Inflammatory macrophage treated with lipopolysaccharide for 4 hours (primary cell): ENCODE measurements at regions not wholly inside any gene's neighbourhood (a gene's known extent, or its start where the extent isn't known, plus 50 kb on each side); places are given as distances from the start of the nearest gene placed in this dataset.
"Not testable (repeated sequence)": the region's sequence is repeated elsewhere in the genome, so short reads cannot be mapped to it uniquely, and the experiment has no call there.

Source experiments
- DNase-seq: peaks from one replicate; pipeline ENCODE4 v3.0.0-alpha.2; 2020

DNA sequence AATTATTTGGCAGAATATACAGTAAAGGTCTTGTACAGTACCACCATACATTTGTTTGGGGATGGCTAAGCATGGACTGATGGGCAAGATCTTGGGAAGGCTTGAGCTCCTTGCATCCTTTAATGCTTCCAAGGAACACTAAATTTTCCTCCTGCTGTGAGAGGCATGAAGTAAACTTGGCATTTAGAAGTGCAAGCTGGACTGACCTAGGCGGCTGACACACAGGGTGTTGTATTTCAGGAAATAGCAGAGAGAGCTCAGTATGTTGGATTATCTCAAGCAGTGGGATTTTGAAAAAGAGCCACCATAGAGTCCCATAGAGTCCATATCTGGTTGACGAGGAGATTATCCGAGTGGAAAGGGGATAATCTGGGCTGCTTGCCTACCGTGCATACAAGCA lies 2137.1 kb downstream of the TP53TG3F start:
- DNase-seq = no peak

DNA sequence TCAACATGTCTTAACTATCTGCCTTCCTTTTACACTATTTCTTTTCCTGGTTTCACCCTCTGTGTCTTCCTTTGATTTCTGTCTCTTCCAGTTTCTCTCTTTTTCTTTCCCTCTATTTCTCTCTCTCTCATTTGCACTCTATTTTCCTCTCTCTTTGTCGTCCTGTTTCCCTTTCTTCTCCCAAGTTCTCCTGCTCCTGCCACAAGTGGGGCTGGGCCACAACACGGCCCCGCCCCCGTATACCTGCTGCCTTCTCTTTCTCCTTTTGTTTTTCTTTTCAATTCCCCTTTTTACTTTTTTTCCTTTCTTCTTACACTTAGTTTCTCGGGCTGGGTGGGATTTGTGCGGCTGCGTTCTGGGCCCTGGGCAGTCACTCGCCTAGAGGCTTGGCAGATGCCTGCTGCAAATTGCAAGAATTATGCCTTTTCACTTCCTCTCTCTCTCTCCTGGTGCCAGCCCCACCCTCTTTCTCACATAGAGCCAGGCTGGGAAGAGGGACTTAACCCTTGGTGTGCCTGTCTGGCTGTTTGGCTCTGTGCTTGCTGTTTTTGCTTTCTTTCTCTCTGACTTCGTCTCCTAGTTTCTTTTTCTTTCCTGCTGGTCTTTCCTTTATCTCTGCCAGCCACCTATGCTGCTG lies 2139.4 kb downstream of the TP53TG3F start:
- DNase-seq = no peak

DNA sequence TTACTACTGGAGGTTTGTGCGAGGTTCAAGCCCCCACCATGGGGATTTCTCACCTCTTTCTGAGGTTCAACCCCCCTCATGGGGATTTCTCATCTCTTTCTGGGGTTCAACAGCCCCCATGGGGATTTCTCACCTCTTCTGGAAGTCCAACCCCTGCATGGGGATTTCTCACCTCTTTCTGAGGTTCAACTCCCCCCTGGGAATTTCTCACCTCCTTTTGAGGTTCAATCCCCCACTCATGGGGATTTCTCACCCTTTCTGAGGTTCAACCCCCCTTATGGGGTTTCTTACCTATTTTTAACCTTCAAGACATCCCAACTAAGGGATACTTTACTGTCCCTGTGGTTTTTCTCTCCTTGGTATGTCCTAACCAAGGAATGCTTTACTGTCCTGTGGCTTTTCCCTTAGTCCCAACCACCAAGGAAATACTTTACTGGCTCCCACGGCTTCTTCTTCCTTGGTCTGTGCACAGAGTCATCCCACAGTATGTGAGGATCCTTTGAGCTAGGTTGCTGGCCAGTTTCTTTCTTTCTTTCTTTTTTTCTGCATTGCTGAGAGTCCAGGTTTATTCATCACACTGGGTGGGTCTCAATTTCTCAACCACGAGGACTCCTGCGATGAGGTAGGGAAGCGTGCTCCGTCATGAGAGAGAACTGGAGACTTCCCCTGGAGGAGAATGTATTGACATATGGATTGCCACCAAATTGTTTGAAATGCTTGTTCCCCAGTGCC lies 2140.2 kb downstream of the TP53TG3F start:
- DNase-seq = no peak

DNA sequence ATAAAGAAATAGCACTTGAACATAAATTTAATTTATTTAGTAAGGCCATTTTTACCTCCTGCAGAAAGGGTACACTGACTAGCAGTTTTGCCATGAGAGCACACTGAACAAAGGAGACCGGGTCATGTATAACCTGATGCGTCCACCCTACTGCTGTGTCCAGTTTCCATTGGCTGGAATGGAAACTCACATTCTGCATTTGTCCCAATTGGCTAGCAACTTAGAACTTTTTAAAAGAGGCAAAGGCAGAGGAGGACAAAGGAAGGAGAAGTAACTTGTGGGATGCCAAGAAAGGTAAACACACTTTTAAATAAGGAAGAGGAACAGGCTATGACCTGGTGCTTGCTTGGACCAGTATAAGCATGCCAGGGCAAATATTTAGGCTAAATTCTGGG lies 2140.7 kb downstream of the TP53TG3F start:
- DNase-seq = not testable (repeated sequence)

DNA sequence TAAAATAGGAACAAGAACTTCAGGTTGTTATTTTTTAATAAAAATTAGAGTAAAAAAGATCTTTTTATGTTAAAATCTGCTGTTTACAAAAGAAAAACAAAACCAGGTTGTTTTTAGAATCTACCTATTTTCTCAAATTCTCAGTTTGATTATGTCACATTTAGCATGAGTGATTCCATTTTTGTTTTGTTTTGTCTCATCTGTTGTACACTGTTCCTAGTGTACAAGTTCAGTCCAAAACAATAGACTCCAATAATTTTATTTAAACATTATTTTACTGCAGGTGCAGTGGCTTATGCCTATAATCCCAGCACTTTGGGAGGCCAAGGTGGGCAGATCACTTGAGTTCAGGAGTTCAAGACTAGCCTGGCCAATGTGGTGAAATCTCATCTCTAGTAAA lies 2142.7 kb downstream of the TP53TG3F start:
- no peak for DNase-seq

DNA sequence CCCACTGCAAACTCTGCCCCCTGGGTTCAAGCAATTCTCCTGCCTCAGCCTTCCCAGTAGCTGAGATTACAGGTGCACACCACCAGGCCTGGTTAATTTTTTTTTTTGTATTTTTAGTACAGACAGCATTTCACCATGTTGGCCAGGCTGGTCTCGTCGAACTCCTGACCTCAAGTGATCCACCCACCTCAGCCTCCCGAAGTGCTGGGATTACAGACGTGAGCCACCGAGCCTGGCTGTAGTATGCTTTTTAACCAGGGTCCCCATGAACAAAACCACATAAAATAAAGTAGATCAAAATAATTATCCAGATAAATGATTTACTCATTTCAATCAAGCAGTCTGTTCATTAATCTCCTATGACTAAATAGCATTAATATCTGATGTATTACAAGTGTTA lies 2144.0 kb downstream of the TP53TG3F start:
- DNase-seq = not testable (repeated sequence)

DNA sequence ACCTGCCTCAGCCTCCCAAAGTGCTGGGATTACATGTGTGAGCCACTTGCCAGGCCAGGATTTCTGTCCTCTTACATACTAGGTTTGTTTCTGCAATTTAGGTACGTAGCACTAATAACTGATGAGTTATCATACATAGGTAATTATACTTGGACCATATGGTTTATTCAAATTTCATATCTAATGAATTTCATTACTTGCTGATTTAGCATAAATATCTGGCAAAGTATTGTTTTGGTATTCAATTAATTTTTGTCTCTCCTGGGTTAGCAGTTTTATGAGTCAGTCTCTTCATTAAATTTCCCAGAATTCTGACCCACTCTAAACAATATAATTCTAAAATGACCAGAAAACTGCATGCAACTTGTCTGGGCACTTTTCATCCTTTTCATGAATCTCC lies 2146.5 kb downstream of the TP53TG3F start:
- DNase-seq = no peak

DNA sequence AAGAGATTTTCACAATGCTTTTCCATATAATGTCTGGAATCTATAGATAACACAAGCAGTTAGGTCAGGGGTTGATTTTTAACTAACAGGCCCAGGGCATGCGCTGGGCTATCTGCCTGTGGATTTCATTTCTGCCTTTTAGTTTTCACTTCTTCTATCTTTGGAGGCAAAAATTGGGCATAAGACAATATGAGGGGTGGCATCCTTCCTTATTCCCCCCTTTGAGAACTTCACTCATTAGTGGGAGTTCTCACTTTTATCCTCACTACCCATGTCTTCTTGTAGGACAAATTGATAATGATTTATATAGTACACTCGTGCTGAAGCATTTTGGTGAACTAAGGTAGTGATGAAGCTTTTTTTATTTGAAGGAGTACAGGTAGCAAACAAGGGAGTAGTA lies 2155.5 kb downstream of the TP53TG3F start:
- not testable (repeated sequence) for DNase-seq

DNA sequence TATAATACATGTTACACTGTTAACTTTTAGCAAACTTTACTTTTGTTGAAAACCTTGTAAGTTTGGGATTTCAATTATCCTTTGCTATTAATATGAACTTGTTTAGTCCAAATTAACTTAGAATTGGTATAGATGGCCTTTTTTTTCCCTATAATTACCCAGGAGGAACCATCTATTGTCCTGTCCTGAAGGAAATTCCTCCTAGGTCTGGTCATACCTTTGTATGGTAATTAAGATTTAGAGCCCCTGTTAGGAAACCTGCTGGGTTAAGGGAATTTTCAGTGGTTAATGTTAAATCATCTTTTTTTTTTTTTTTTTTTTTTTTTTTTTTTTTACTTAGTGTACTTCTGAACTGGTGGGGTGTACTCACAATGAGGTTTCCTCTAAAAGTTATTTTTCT lies 2159.8 kb downstream of the TP53TG3F start:
- not testable (repeated sequence) for DNase-seq

DNA sequence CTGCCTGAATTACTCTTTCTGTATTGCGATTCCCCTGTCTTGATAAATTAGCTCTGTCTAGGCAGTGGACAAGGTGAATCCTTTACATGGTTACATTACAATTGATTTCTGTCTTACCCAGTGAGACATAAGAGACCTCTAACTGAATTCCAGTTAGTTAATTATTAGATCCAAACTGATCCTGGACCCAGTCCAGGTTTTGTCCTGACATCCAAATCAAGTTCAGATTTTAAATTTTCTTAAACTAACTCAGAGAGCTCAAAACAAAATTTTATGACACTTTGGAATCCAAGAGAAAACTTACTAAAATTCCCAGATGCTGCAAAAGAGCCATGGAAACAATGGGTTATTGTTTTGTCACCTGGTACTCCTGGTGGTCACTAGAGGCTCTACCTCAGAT lies 2166.6 kb downstream of the TP53TG3F start:
- no peak for DNase-seq

DNA sequence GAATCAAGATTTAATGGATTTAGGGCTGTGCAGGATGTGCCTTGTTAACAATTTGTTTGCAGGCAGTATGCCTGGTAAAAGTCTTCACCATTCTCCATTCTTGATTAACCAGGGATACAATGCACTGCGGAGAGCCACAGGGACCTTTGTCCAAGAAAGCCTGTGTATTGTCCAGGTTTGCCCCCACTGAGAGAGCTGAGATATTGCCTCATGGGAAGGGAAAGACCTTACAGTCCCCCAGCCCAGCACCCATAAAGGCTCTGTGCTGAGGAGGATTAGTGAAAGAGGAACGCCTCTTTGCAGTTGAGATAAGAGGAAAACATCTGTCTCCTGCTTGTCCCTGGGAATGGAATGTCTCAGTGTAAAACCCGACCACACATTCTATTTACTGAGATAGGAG lies 2169.6 kb downstream of the TP53TG3F start:
- no peak for DNase-seq

DNA sequence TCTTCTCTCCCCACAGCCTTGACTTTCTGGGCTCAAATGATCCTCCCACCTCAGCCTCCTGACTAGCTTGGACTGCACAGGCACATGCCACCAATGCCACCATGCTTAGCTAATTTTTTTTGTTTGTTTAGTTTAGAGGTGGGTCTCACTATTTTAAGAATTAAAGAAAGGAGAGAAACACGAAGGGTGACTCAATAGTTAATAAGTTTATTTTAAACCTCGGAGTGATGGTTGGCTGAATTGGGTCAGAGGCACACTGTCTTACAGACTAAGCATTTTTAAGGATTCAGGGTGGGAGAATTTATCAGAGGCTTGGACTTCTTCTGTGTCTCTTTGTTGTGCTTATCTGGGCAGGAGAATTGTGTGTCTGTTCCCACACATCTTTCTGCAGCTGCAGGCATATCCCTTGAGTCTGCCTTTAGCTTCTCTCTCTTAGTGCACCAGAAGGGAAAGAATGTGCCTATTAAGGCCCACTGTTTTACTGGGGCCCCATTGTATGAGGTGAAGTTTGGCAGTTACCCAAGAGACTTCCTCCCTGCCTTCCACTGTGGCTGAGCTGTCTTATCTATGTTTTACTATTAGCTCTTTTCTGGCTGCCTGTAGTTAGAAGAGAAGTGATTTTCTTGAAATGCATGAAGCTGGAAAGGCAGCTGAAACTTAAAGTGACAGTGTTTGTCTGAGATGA lies 2172.0 kb downstream of the TP53TG3F start:
- DNase-seq = no peak

DNA sequence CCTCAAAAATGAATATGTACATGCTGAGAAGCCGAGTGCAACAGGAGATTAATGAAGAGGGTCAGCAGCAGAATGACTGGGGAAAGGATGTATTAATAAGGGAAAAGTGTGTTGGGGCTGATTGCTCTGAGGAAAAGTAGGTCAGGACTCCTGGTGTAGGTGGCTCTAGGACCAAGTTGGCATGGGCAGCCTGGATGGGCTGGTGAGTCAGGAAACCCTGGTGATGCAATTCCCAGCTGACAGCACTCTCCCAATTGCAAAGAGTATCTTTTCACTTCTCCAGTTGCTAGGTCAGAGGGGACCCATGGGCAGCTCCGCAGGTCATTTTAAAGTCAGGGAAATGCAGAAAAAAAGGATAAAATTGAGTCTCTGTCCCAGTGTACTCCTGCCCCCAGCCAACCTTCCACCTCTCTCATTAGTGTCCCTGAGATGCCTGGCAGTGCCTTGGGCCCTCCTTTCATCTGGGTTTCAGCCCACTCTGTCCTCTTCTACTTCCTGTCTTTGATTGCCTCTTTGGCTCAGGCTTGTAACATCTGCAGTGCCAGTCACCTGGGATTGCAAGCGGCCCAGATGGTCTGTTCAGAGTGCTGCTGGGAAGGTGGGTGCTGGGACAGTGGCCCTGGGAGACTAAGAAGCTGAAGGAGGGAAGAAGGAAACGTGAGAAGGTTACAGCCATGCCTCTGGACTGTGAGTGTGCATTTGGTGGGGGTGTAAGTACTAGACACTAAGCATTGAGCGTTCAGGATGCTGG lies 2177.2 kb downstream of the TP53TG3F start:
- no peak for DNase-seq

DNA sequence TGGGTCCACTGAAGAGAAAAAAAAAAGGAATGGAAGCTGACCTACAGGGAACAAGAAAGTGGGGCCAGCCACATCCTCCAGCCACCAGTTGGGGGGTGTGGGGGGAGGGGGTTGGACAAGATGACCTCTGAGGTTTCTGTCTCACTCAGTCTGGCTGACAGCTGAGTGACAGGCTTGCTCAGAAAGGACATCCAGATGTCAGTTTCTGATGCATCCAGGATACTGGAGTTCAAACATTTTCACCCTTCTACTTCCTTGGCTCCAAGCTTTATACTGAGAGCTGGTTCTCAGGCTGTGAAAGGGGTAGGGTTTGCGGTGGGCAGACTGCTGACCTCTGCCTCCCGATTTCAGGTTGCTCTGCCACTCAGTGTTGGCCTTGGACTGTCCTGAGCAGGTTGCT lies 2178.3 kb downstream of the TP53TG3F start:
- DNase-seq = no peak

DNA sequence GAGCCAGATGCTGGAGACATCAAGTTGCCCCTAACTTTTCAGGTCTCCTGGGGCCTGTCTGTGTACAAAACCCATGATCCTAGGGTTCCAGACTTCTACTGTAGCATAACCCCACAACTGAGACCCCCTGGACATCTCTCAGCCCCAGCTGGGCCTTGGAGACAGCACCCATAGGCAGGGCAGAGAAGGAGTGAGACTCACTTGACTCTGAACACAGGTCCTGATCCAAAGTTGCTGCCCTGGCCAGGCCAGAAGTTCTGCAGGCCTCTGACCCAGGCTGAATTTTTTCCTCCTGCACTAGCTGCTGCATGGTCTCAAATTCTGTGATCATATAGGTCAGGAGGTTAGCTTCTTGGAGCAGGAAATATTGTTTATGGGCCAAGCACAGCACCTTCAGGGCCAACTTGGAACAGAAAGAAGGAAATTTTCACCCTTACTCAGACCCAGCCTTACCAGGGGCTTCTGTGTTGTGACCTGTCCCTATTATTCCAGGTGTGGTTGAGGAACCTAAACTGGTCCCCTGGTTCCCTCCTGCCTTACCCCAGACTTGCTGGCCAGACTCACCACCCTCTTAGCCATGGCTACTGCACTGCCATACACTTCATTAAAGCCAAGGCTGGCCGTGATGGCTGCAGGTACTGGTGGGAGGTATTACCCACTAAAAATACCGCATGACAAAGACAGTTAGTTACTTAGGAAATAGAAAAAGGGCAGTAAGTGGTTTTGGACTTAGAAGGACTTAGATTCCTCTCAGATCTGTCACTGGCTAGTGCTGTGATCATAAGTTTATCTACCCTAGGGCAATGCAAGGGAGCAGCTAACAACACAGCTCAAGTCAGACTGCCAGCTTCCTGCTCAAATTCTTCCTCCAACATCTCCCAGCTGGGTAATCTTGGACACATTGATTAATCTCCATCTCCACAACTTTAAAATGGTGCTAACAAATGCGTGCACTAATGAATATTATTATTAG lies 2180.1 kb downstream of the TP53TG3F start:
- no peak for DNase-seq

DNA sequence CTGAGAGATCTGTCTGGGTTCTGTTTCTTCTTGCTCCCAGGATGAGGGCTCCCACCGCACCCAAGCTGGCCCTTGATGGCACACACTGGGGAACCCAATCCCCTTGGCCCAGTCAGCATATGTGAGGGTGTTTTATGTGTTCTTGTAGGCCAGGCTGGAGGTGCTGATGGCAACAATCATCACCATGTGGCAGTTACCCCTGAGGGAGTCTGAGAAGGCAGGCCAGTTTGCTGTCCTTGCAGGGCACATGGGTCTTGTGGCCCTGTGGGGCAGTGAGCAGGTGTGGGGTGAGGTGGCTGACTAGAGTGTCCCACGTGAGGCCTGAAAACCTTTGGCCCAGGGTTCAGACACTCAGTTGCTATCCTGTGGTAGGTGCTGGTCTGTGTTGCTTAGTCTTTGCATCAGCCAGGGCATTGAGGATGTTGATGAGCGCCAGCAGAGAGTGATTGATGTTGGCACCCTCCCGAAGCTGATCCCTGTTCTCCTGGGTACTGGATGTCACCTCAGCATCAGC lies 2183.0 kb downstream of the TP53TG3F start:
- no peak for DNase-seq

DNA sequence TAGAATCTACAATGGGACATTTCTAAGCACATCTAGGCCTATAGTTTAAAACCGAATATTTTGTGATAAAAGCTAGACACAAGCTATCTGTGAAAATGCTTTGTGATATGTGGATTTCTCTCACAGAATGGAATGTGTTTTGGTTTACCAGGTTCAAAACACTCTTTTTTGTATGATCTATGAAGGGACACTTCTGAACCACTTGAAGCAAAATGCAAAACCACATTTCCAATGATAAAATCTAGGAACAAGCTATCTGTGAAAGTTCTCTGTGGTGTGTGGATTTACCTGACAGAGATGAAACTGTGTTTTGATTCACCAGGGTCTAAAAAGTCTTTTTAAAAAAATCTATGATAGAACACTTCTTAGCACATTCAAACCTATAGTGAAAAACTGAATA lies 2192.4 kb downstream of the TP53TG3F start:
- DNase-seq = no peak

DNA sequence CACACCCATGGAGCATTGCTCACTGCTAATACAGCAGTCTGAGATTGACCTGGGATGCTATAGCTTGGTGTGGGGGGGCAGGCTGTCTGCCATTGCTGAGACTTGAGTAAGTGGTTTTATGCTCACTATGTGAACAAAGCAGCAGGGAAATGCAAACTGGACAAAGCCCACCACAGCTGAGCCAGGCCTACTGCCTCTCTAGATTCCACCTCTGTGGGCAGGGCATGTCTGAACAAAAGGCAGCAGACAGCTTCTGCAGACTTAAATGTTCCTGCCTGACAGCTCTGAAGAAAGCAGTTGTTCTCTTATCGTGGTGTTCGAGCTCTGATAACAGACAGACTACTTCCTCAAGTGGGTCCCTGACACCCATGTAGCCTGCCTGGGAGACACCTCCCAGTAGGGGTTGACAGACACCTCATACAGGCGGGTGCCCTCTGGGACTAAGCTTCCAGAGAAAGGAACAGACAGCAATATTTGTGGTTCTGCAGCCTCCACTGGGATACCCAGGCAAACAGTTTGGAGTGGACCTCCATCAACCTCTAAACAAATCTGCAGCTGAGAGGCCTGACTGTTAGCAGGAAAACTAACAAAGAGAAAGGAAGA lies 2204.8 kb downstream of the TP53TG3F start:
- no peak for DNase-seq

DNA sequence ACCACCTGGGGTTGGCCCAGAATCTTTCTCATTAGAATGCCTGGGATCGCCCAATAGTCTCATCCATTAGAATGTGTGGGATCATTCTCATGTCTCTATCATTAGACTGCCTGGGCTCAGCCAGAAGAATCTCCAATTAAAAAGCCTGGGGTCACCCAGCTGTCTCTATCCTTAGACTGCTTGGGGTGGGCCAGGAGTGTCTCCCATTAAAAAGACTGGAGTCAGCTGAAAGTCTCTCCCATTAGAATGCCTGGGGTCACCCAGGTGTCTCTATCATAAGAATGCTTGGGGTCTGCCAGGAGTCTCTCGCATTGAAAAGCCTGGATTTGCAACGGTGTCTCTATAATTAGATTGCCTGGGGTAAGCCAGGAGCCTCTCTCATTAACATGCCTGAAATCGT lies 2225.7 kb downstream of the TP53TG3F start:
- no peak for DNase-seq

DNA sequence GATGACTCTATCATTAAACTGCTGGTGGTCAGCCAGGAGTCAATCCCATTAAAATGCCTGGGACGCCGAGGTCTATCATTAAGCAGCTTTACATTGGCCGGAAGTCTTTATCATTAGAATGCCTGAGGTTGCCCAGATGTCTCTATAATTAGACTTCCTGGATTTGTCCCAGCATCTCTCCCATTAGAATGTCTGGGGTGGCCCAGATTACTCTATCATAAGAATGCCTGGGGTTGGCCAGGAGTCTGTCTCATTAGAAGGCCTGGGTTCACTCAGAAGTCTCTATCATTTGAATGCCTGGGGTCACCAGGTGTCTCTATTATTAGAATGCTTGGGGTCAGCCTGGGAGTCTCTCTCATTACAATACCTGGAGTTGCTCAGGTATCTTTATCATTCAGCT lies 2227.2 kb downstream of the TP53TG3F start:
- no peak for DNase-seq

DNA sequence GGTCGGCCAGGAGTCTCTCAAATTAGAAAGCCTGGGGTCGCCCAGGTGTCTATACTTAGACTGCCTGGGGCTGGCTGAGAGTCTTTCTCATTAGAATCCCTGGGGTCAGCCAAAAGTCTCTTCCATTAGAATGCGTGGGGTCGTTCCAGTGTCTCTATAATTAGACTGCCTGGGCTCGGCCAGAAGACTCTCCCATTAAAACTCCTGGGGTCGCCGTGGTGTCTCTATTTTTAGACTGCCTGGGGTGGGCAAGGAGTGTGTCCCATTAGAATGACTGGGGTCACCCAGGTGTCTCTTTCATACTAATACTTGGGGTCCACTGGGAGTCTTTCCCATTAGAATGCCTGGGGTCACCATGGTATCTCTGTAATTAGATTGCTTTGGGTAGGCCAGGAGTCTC lies 2227.7 kb downstream of the TP53TG3F start:
- no peak for DNase-seq

DNA sequence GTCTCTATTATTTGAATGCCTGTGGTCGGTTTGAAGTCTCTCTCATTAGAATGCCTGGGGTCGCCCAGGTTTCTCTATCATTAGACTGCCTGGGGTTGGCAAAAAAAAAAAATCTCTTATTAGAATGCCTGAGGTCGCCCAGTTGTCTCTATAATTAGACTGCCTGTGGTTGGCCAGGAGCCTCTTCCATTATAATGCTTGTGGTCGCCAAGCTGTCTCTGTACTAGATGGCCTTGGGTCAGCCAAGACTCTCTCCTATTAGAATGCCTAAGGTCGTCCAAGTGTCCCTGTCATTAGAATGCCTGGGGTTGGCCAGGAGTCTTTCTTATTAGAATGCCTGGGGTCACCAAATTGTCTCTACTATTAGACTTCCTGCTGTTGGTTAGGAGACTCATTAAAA lies 2228.4 kb downstream of the TP53TG3F start:
- no peak for DNase-seq
